ENCODE measurements at regions not wholly inside any gene's neighbourhood (a gene's known extent, or its start where the extent isn't known, plus 50 kb on each side); places are given as distances from the start of the nearest gene placed in this dataset.

GRCh38 chr18:21960189-21960588 is 209.2 kb upstream of the GATA6 start:
- Histone ChIP-seq H2BK120ac (ENCODE audit: low read depth, low read length, poor library complexity, severe bottlenecking) (no peak overlapping the region), H3K4me1 (ENCODE audit: insufficient read depth, low read length) (no peaks in the 10 kb centered on the region), H3K9ac (ENCODE audit: extremely low read depth, insufficient read length, low read length) (no peak overlapping the region), H2BK20ac (ENCODE audit: low read depth, low read length, poor library complexity, severe bottlenecking) (no peak overlapping the region), H3K27ac (ENCODE audit: insufficient read length, low read depth, low read length) (no peak overlapping the region), H4K91ac (ENCODE audit: insufficient read length, low read depth, low read length) (no peak overlapping the region), H3K14ac (ENCODE audit: insufficient read depth, low read length) (no peak overlapping the region), H3K9me3 (ENCODE audit: control insufficient read depth, low read depth, low read length) (no peaks in the 10 kb centered on the region), H3K4me2 (ENCODE audit: insufficient read depth, insufficient read length, low read length) (no peak overlapping the region), H3K79me2 (ENCODE audit: insufficient read depth, low read length) (no peaks in the 10 kb centered on the region), H3K4ac (ENCODE audit: low read depth, low read length) (no peak overlapping the region), H2BK15ac (ENCODE audit: low read depth, low read length) (no peak overlapping the region), H4K20me1 (ENCODE audit: control insufficient read depth, insufficient read depth, insufficient read length) (no peaks in the 10 kb centered on the region), H2AK5ac (ENCODE audit: insufficient read length, low read length) (no peak overlapping the region), H3T11ph (ENCODE audit: low read length) (no peak overlapping the region), H3K23ac (ENCODE audit: insufficient read length, low read depth, low read length) (no peak overlapping the region), H4K8ac (replicated peaks; ENCODE audit: insufficient read length, low read depth, low read length) (no peak overlapping the region), H3K79me1 (ENCODE audit: insufficient read depth, low read depth, low read length, poor library complexity, severe bottlenecking) (no peaks in the 10 kb centered on the region), H2BK5ac (ENCODE audit: insufficient read length, low read length) (no peak overlapping the region), H3K23me2 (ENCODE audit: insufficient read length, low read depth, low read length, poor library complexity, severe bottlenecking) (no peaks in the 10 kb centered on the region), H3K27me3 (ENCODE audit: insufficient read depth, low read length) (no peaks in the 10 kb centered on the region), H3K18ac (ENCODE audit: insufficient read length, low read depth, low read length) (no peak overlapping the region), H2BK12ac (ENCODE audit: insufficient read length, low read depth, low read length) (no peak overlapping the region), H3K56ac (ENCODE audit: insufficient read length, low read depth, low read length) (no peak overlapping the region), H4K5ac (ENCODE audit: insufficient read length, low read depth, low read length) (no peak overlapping the region), H2AFZ (ENCODE audit: low read length) (no peak overlapping the region)
- Mint-ChIP-seq H3K36me3 (ENCODE audit: insufficient read depth in 1 of 3, low read depth in 3 of 3) (no peaks in the 10 kb centered on the region), H3K27me3 (ENCODE audit: low read depth) (peaks cover 62% of the 10 kb centered on the region), H3K9me3 (no peaks in the 10 kb centered on the region; a peak in 1 of 5 replicates), H3K4me3 (no peak overlapping the region), H3K4me1 (0 out of 4 replicates have a peak, but pooled peaks cover 0 to 3% of the 10 kb centered on the region in 2 experiments), H3K27ac (no peak overlapping the region)
- no peak for DNase-seq
- no peak for TF ChIP-seq CTCF (conservative IDR thresholded peaks at IDR 0.05)
- WGBS (ENCODE audit: extremely low coverage, insufficient read length, low lambda C conversion rate), result no CpG with 5 or more reads among the region's 8 CpGs

All from H9 (cell line).